ENCODE measurements at regions not wholly inside any gene's neighbourhood (a gene's known extent, or its start where the extent isn't known, plus 50 kb on each side); places are given as distances from the start of the nearest gene placed in this dataset.

DNA sequence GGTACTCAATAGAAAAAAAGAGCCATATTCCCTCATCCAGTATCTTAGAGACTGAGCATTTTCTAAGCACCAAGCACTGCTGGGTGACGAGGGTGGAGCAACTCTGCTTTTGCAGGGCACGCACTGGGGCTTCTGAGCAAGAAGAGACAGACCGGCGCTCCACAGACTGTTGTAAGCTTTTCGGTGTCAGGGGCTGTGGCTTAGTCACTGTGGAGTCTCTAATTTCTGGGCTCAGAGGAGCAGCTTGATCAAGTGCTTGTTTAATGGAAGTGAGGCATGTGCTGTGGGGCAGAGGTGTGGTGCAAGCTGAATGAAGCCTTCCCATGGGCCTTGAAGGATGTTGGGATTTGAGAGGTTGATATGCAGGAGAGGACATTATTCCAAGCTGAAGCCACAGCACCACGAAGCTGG, 227.1 kb downstream of the MYCN start:
- TF ChIP-seq, protein P1, sequence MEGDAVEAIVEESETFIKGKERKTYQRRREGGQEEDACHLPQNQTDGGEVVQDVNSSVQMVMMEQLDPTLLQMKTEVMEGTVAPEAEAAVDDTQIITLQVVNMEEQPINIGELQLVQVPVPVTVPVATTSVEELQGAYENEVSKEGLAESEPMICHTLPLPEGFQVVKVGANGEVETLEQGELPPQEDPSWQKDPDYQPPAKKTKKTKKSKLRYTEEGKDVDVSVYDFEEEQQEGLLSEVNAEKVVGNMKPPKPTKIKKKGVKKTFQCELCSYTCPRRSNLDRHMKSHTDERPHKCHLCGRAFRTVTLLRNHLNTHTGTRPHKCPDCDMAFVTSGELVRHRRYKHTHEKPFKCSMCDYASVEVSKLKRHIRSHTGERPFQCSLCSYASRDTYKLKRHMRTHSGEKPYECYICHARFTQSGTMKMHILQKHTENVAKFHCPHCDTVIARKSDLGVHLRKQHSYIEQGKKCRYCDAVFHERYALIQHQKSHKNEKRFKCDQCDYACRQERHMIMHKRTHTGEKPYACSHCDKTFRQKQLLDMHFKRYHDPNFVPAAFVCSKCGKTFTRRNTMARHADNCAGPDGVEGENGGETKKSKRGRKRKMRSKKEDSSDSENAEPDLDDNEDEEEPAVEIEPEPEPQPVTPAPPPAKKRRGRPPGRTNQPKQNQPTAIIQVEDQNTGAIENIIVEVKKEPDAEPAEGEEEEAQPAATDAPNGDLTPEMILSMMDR (IDR thresholded peaks at IDR 0.05) = no peak
- TF ChIP-seq POLR2AphosphoS5 (IDR thresholded peaks at IDR 0.05) (no peak), POLR2A (IDR thresholded peaks at IDR 0.05) (no peak)
